Naive thymus-derived CD8-positive, alpha-beta T cell (primary cell): ENCODE measurements at regions not wholly inside any gene's neighbourhood (a gene's known extent, or its start where the extent isn't known, plus 50 kb on each side); places are given as distances from the start of the nearest gene placed in this dataset.

Experiments used
- ATAC-seq, 2 donors: fragments of 150-1000 bp; cut with Tn5 transposase in 1 of 2; sonication (Bioruptor Pico), chemical (Tn5 transposase) in 1 of 2; 1 replicate in 1 of 2; 2 replicates in 1 of 2; pipeline ENCODE4 v1.10.0; 2021; ENCODE audit warnings: mild to moderate bottlenecking in 2 of 2, moderate library complexity in 2 of 2
- POLR2A ChIA-PET: fragments of 350-600 bp; sonication (Branson Sonifier 250); formaldehyde crosslinking; loops from one replicate; lab custom pipeline; 2021; ENCODE audit warnings: antibody characterized with exemption; lab: Charles Lee
- DNase-seq, 10 donors: peaks; one replicate each; pipeline versions ENCODE4 v3.0.0 to v3.0.0-alpha.2; 2020 to 2022
- H3K27ac Mint-ChIP-seq, 10 donors: one replicate each; pipeline ENCODE4 v1.8.0; 2020 to 2022; ENCODE audit warnings: mild to moderate bottlenecking in 10 of 10, mixed read lengths in 10 of 10, moderate library complexity in 4 of 10, inconsistent platforms in 1 of 10
- H3K27me3 Mint-ChIP-seq, 5 donors: one replicate each; pipeline ENCODE4 v1.8.0; 2021 to 2022; ENCODE audit warnings: mixed read lengths in 5 of 5
- H3K36me3 Mint-ChIP-seq, 3 donors: one replicate each; pipeline ENCODE4 v1.8.0; 2020 to 2022; ENCODE audit warnings: mixed read lengths in 3 of 3, mild to moderate bottlenecking in 2 of 3, inconsistent platforms in 1 of 3
- H3K4me1 Mint-ChIP-seq, 4 donors: one replicate each; pipeline ENCODE4 v1.8.0; 2021 to 2022; ENCODE audit warnings: mixed read lengths in 4 of 4
- H3K4me3 Mint-ChIP-seq, 10 donors: one replicate each; pipeline ENCODE4 v1.8.0; 2020 to 2022; ENCODE audit warnings: mild to moderate bottlenecking in 10 of 10, mixed read lengths in 10 of 10, moderate library complexity in 6 of 10, inconsistent platforms in 1 of 10
- H3K9me3 Mint-ChIP-seq, 9 donors: one replicate each; pipeline ENCODE4 v1.8.0; 2020 to 2022; ENCODE audit warnings: mixed read lengths in 9 of 9, mild to moderate bottlenecking in 3 of 9, inconsistent platforms in 1 of 9, moderate library complexity in 1 of 9

DNA sequence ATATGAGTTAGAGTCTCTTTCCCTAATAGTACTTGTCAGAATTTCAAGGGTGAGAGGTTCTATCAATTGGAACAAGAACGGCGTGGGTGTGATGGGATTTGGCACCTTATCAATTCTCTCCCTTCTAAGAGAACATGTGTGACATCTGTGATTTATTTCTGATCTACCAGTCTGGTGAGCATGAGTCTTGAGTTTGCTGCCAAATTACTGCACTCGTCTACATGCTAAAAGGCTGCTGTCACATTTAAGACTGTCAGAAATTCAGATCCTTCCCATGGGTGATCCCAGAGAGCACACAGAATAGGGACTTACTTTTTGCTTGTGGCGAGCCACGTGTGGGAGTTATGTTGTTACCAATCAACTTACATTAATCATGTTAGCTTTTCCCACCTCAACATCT, 370.2 kb upstream of the SASH1 start:
- no peak overlapping the region for H3K4me3 Mint-ChIP-seq
- POLR2A ChIA-PET: no interaction called here
- H3K36me3 Mint-ChIP-seq: no peaks in the 10 kb centered on the region

DNA sequence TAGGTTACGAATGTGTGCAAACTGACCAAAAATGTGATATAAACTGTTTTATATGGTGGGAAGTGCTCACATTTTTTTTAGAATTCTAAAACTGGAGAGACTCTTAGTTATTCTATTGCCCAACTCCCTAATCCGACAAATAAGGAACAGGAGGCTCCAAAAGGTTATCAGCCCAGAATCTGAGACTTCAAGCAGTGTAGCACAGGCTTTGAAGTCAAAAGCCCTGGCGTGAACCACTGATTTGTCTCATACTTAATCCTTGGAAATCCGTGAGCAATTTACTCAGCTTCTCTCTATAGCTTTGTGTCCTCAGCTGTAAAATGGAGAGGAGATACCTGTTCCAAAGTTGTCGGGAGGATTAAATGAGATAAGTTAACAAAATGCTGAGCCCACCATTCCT, 368.8 kb upstream of the SASH1 start:
- no peak overlapping the region for H3K4me3 Mint-ChIP-seq
- no peaks in the 10 kb centered on the region for H3K36me3 Mint-ChIP-seq
- no peak for DNase-seq
- POLR2A ChIA-PET: no interaction called here
- no peaks in the 10 kb centered on the region for H3K9me3 Mint-ChIP-seq
- H3K27ac Mint-ChIP-seq: no peak overlapping the region
- H3K4me1 Mint-ChIP-seq: no peaks in the 10 kb centered on the region
- no peaks in the 10 kb centered on the region for H3K27me3 Mint-ChIP-seq
- no peak for ATAC-seq

More for the DNA sequence above, 370.2 kb upstream of the SASH1 start:
- no peak for DNase-seq
- ATAC-seq: no peak
- Mint-ChIP-seq H3K4me1 (no peaks in the 10 kb centered on the region), H3K9me3 (peaks cover 0 to 2% (median 0%) of the 10 kb centered on the region in 9 donors), H3K27ac (no peak overlapping the region), H3K27me3 (no peaks in the 10 kb centered on the region)

DNA sequence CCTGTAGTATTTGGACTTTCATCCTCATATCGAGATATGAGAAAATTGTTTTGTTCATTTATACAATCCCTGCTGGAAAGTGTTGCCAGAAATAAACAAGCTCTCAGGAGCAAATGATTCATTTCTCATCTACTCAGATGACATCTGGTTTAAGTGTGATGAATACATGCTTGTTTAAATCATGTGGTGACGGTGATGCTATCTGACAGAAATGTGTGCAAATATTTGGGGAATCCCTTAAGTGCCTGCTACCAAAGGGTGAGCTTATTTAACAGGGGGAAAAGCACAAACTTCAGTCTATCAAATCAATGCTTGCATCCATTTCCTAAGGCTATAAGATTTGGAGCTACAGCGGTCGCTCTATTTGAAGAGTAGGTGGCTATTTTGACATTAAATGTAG, 368.3 kb upstream of the SASH1 start:
- H3K9me3 Mint-ChIP-seq: no peaks in the 10 kb centered on the region
- no peaks in the 10 kb centered on the region for H3K4me1 Mint-ChIP-seq
- H3K27ac Mint-ChIP-seq: no peak overlapping the region
- ATAC-seq (no peak), DNase-seq (no peak)
- H3K36me3 Mint-ChIP-seq: no peaks in the 10 kb centered on the region
- H3K4me3 Mint-ChIP-seq: no peak overlapping the region
- H3K27me3 Mint-ChIP-seq: no peaks in the 10 kb centered on the region
- POLR2A ChIA-PET: no interaction called here

DNA sequence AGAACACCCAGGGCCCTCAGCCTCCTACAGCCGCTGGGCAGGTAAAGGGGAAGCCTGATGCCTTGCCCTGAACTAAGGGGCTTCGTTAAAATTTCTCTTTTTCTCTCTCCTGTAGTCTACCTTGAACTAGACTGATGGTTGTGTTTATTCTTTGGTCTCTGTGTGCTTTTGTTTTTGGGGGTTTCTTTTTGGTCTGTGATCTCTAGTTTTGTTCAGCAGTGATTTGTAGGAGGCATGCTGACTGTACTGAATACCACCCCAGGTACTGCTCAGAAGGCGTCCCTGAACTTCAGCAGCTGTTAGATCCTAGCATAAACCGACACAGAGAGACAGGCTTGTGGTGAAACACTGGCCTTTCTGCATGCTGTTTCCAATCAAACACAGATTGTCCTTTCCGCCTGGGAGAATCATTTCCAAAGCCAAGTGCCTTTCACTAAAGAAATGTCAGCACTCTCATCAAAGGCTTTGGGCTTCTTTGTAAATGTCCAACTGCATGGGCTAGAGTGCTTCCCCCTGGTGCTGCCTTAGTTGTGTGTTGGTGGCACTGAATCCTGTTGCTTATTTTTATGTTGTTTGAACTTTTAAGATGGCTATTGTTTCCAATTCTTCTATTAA, 364.7 kb upstream of the SASH1 start:
- no peaks in the 10 kb centered on the region for H3K27me3 Mint-ChIP-seq
- H3K36me3 Mint-ChIP-seq: no peaks in the 10 kb centered on the region
- H3K27ac Mint-ChIP-seq: peak overlapping the region in 1 of 10 donors; percentile 15
- ATAC-seq: no peak
- no peaks in the 10 kb centered on the region for H3K9me3 Mint-ChIP-seq
- POLR2A ChIA-PET: interaction anchor here (0.5 kb wide), 1 partner anchor 247 kb away, joined by 6 read pairs; no protein-coding TSS in a partner anchor
- H3K4me3 Mint-ChIP-seq: no peak overlapping the region
- H3K4me1 Mint-ChIP-seq: no peaks in the 10 kb centered on the region
- DNase-seq: no peak

DNA sequence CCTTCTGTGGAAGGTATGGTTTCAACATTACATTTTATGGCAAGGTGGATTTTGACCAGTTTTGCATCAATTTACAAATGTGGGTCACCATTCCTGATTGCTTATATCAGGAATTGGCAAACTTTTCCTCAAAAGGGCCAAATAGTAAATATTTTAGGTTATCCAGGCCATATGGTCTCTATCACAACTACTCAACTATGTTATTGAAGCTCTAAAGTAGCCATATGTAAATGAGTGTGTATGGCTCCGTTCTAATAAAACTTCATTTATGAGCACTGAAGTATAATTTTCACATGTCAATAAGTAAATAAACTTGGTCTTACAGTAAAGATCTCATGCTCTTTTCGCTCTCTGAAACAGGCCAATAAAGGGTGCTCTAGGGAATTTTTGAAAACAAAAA, 362.7 kb upstream of the SASH1 start:
- no peaks in the 10 kb centered on the region for H3K36me3 Mint-ChIP-seq

DNA sequence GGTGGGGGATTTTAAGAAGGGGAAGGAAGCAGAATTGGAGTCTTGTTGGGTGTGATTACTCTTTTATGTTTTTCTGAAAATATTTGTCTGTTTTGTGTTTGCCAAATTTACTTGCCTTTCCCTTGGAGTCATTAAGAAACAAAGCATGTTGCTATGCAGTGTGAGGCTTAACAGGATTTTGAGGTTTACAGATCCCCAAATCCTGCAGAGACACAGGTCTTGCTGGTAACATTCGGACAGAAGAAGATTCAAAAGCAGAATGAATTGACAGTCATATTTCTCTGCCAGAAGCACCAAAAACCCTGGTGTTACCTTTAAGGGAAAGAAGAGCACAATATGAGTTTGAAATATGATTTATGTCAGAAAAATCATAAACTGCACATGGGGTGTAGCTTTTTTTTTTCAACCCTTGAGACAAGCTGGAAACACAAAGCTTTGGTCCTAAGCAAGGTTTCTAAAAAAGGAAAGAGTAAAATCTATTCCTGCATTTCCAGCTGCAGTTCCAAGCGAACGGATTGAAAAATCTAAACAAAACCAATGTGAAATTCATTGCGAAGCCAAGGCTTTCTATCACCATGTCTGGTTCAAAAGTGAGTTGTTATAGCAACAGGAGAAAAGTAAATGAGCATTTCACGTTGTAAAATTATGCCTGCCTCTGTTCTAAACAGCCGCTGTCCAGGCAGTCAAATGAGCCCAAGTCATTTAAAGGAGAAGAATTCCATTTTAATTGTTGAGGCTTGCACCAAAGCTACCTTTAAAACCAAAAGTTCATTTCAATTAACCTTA, 358.9 kb upstream of the SASH1 start:
- H3K4me1 Mint-ChIP-seq: no peaks in the 10 kb centered on the region

More for the DNA sequence above, 362.7 kb upstream of the SASH1 start:
- H3K4me1 Mint-ChIP-seq: no peaks in the 10 kb centered on the region
- H3K27ac Mint-ChIP-seq: no peak overlapping the region
- no peak for ATAC-seq
- H3K27me3 Mint-ChIP-seq: no peaks in the 10 kb centered on the region
- H3K9me3 Mint-ChIP-seq: no peaks in the 10 kb centered on the region
- H3K4me3 Mint-ChIP-seq: no peak overlapping the region
- no peak for DNase-seq
- POLR2A ChIA-PET: no interaction called here

DNA sequence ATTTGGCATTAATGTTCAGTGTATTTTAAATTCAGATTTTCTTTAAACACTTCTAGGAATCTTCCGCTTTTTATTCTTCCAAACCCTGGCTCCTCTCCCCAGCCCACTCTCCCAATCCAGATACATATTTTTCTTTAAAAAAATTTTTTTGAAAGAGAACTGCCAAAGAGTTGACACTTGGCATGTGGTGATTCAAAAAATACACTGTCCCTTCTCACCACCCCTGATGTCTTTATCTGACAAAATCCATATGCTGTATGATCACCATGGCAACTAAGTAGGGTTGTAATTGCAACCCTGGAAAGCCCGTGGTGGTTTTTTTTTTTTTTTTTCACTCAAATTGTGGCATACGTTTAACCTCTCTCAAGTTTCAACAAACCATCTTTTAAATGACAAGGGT, 355.8 kb upstream of the SASH1 start:
- no peak overlapping the region for H3K4me3 Mint-ChIP-seq
- POLR2A ChIA-PET: no interaction called here
- no peak overlapping the region for H3K27ac Mint-ChIP-seq
- H3K4me1 Mint-ChIP-seq: no peaks in the 10 kb centered on the region
- peaks cover 0 to 9% (median 0%) of the 10 kb centered on the region in 5 donors for H3K27me3 Mint-ChIP-seq
- H3K9me3 Mint-ChIP-seq: peaks cover 0 to 4% (median 0%) of the 10 kb centered on the region in 9 donors
- no peak for ATAC-seq
- H3K36me3 Mint-ChIP-seq: no peaks in the 10 kb centered on the region
- no peak for DNase-seq

More for the DNA sequence above, 358.9 kb upstream of the SASH1 start:
- no peak for DNase-seq
- no peak overlapping the region for H3K27ac Mint-ChIP-seq
- no peaks in the 10 kb centered on the region for H3K36me3 Mint-ChIP-seq
- POLR2A ChIA-PET: no interaction called here
- no peak for ATAC-seq
- H3K9me3 Mint-ChIP-seq: peaks cover 0 to 2% (median 0%) of the 10 kb centered on the region in 9 donors
- H3K4me3 Mint-ChIP-seq: no peak overlapping the region
- H3K27me3 Mint-ChIP-seq: peaks cover 0 to 9% (median 0%) of the 10 kb centered on the region in 5 donors

DNA sequence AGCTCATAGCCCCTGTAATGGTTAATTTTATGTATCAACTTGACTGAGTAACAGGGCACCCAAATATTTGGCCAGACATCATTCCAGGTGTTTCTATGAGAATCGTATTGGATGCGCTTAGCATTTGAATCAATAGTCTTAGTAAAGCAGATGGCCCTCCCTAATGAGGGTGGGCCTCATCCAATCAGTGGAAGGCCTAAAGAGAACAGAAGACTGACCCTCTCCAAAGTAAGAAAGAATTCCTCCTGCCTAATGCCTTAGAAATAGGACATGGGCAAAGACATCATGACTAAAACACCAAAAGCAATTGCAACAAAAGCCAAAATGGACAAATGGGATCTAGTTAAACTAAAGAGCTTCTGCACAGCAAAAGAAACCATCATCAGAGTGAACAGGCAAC, 352.5 kb upstream of the SASH1 start:
- peaks cover 0 to 5% (median 0%) of the 10 kb centered on the region in 9 donors for H3K9me3 Mint-ChIP-seq
- H3K27ac Mint-ChIP-seq: no peak overlapping the region
- ATAC-seq: no peak
- no peak for DNase-seq
- no peaks in the 10 kb centered on the region for H3K4me1 Mint-ChIP-seq
- POLR2A ChIA-PET: no interaction called here
- H3K27me3 Mint-ChIP-seq: peaks cover 0 to 9% (median 0%) of the 10 kb centered on the region in 5 donors
- H3K4me3 Mint-ChIP-seq: no peak overlapping the region
- H3K36me3 Mint-ChIP-seq: no peaks in the 10 kb centered on the region

DNA sequence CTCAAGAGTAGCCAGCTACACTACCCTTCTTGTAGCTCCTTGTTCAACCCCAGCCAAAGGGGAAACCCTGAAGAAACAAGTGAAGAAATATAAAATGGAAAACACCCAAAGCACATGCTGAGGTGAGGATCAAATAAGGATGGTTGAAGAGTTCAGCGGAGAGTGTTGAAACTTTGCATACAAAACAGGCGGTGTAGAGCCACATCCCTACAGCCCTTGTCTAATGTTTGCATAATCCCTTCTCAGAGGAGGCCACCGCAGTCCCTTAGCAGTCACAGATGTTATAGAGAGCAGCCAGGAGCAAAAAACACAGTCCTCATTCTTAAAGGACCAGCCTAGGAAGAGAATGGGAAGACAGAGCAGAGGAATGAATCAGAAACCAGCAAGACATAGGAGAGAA, 350.7 kb upstream of the SASH1 start:
- POLR2A ChIA-PET: no interaction called here
- Mint-ChIP-seq H3K27me3 (peaks cover 0 to 9% (median 0%) of the 10 kb centered on the region in 5 donors), H3K4me1 (no peaks in the 10 kb centered on the region), H3K36me3 (no peaks in the 10 kb centered on the region), H3K4me3 (no peak overlapping the region), H3K9me3 (peaks cover 0 to 5% (median 0%) of the 10 kb centered on the region in 9 donors), H3K27ac (no peak overlapping the region)
- no peak for DNase-seq
- no peak for ATAC-seq

DNA sequence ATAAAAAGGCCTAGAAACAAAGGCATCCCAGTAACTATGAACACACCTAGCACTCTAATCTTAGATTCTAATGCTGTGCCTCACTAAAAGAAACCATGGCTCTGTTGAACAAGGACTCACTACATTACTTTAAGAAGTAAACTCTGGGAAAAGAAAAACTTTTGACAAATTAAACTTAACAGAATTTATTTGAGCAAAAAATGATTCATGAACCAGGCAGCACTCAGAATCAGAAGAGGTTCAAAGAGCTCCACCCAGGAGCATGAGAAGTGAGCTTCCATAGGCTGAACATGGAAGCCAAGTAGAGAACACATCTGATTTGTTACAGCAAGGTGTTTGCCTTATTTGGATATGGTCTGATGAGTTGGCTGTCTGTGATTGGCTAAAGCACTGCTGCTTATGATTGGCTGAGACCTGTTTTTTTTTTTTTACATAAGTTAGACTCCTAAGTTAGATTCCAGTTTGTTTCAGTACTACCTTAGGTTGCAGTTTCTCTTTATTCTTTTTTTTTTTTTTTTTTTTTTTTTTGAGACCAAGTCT, 343.6 kb upstream of the SASH1 start:
- no peaks in the 10 kb centered on the region for H3K4me1 Mint-ChIP-seq
- no peak overlapping the region for H3K4me3 Mint-ChIP-seq
- POLR2A ChIA-PET: no interaction called here
- H3K9me3 Mint-ChIP-seq: peaks cover 0 to 13% (median 6%) of the 10 kb centered on the region in 9 donors
- H3K36me3 Mint-ChIP-seq: no peaks in the 10 kb centered on the region
- no peaks in the 10 kb centered on the region for H3K27me3 Mint-ChIP-seq
- DNase-seq (no peak), ATAC-seq (no peak)
- no peak overlapping the region for H3K27ac Mint-ChIP-seq

DNA sequence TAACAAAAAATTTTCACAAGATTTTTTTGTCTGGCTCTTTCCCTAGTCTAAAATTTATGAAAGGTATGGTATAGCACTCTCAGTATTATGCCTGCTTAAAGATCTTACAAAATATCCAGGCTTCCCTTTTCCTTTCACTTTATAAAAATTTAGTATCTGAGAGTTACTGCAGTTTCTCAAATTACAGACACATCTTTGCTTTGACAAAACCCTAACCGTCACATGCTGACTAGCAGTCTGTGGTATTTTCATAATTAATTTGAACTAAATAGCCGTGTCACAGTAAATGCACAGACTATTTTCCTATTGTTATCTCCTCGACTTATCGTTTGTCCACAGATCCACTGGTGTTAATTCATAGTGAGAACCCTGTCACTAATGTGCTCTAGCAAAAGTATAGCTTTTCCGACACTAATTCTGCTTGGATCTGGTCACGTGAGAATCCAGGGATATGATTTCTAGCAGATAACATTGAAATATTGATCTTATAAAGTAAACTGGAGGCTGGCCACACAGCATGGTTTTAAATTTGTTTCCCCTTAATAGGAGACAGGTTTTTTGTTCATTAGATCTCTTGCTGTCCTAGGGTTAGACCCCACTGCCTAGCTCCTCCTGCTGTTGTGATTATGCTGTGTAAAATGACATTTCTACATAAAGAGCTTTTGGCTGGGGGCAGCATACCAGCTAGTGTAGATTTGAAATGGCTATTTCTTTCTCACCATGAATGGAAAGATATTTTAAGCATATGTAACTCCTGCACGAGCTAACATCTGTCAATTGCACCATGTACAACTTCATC, 340.6 kb upstream of the SASH1 start:
- H3K9me3 Mint-ChIP-seq: peaks cover 0 to 13% (median 6%) of the 10 kb centered on the region in 9 donors
- H3K27me3 Mint-ChIP-seq: peaks cover 0 to 3% (median 1%) of the 10 kb centered on the region in 5 donors
- no peak overlapping the region for H3K27ac Mint-ChIP-seq
- no peaks in the 10 kb centered on the region for H3K36me3 Mint-ChIP-seq
- H3K4me1 Mint-ChIP-seq: no peaks in the 10 kb centered on the region
- no peak overlapping the region for H3K4me3 Mint-ChIP-seq
- POLR2A ChIA-PET: no interaction called here
- no peak for ATAC-seq
- DNase-seq: no peak

- DNase-seq (no peak), ATAC-seq (no peak)
- Mint-ChIP-seq H3K27me3 (peaks cover 0 to 3% (median 1%) of the 10 kb centered on the region in 5 donors), H3K27ac (no peak overlapping the region), H3K36me3 (no peaks in the 10 kb centered on the region), H3K9me3 (peaks cover 2 to 11% (median 5%) of the 10 kb centered on the region in 9 donors), H3K4me3 (no peak overlapping the region), H3K4me1 (no peaks in the 10 kb centered on the region)
- POLR2A ChIA-PET: no interaction called here
These were observed 338.0 kb upstream of the SASH1 start for GRCh38 chr6:148004651-148005050.
